ENCODE measurements at regions not wholly inside any gene's neighbourhood (a gene's known extent, or its start where the extent isn't known, plus 50 kb on each side); places are given as distances from the start of the nearest gene placed in this dataset.

DNA sequence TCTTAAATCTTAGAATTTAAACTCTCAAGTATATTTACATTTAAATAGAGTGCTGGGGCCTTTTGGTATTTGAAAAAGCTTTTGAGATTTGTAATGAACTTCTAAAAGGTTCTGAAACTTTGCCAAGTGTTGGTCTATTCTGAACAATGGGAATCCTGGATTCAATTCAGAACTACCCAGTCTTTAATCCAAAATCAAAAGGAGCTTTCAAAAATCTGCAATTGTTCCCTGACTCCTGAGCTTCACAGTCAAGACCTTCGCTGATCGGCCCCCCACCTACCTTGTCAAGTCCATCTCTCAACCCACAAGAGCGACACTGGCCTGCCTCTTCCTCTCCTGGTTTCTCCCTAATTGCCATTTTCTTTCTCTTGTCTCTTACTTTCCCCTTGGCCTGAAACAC is 666.1 kb upstream of the BOD1L1 start:
- TF ChIP-seq, protein P1, sequence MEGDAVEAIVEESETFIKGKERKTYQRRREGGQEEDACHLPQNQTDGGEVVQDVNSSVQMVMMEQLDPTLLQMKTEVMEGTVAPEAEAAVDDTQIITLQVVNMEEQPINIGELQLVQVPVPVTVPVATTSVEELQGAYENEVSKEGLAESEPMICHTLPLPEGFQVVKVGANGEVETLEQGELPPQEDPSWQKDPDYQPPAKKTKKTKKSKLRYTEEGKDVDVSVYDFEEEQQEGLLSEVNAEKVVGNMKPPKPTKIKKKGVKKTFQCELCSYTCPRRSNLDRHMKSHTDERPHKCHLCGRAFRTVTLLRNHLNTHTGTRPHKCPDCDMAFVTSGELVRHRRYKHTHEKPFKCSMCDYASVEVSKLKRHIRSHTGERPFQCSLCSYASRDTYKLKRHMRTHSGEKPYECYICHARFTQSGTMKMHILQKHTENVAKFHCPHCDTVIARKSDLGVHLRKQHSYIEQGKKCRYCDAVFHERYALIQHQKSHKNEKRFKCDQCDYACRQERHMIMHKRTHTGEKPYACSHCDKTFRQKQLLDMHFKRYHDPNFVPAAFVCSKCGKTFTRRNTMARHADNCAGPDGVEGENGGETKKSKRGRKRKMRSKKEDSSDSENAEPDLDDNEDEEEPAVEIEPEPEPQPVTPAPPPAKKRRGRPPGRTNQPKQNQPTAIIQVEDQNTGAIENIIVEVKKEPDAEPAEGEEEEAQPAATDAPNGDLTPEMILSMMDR (IDR thresholded peaks at IDR 0.05; ENCODE audit: low read depth, low read length) = no peak
- CTCF ChIA-PET = interaction anchor here (0.6 to 1.0 kb wide), 2 partner anchors 182 to 639 kb away, joined by 3 to 4 read pairs; no protein-coding TSS in a partner anchor
- Histone ChIP-seq H3K9me3 (ENCODE audit: control insufficient read depth, insufficient read depth, low read length) (no peaks in the 10 kb centered on the region), H3K27ac (ENCODE audit: low read depth, low read length) (no peak overlapping the region), H3K27me3 (ENCODE audit: control insufficient read depth, insufficient read depth, low read length) (no peaks in the 10 kb centered on the region), H3K4me3 (ENCODE audit: low read depth, low read length) (no peak overlapping the region)
- POLR2A ChIA-PET = no interaction called here
- no peak for DNase-seq (ENCODE audit: low read depth, low spot score)

DNA sequence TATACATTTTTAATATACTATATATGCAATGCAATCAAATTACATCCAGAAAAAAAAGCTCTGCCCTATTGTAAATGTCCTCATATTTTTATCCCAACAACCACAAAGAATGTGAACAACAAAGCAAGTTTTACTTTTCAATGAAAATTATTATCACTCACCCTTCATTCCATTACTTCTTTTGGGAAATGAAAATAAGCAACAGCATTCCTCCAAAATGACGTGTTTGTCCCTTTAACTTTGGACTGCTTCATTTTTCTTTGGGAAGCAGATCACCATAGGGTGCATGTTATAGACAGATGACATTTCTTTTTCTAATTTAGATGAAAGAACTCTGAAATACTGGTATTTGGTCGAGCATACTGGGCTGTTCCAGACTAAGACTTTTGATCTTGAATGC is 667.1 kb upstream of the BOD1L1 start:
- CTCF ChIA-PET = no interaction called here
- DNase-seq (ENCODE audit: low read depth, low spot score) = no peak
- Histone ChIP-seq H3K27me3 (ENCODE audit: control insufficient read depth, insufficient read depth, low read length) (no peaks in the 10 kb centered on the region), H3K4me3 (ENCODE audit: low read depth, low read length) (no peak overlapping the region), H3K9me3 (ENCODE audit: control insufficient read depth, insufficient read depth, low read length) (no peaks in the 10 kb centered on the region), H3K27ac (ENCODE audit: low read depth, low read length) (no peak overlapping the region)
- TF ChIP-seq, protein P1 (IDR thresholded peaks at IDR 0.05; ENCODE audit: low read depth, low read length) = no peak
- POLR2A ChIA-PET = no interaction called here

DNA sequence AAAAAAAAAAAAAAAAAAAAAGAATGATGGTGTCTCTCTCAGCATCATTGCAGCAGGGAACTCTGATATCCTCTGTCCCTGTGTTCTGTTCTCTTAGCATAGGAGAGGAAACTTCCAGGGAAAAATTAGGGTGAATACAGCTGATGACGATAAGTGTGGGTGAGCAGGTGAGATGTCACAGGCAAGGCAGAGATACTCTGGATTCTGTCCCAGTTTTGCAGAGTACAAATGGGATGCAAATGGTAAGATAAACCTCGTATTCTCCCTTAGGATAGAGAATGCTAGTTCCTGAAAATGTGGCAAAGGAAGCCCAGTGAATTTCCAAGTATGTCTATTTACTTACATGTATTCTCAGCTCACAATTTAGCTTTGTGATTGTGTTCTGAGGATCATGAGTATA is 671.6 kb upstream of the BOD1L1 start:
- no peak overlapping the region for H3K4me3 ChIP-seq (ENCODE audit: low read depth, low read length)
- CTCF ChIA-PET = no interaction called here
- no peaks in the 10 kb centered on the region for H3K9me3 ChIP-seq (ENCODE audit: control insufficient read depth, insufficient read depth, low read length)
- DNase-seq (ENCODE audit: low read depth, low spot score) = no peak
- POLR2A ChIA-PET = no interaction called here
- no peaks in the 10 kb centered on the region for H3K27me3 ChIP-seq (ENCODE audit: control insufficient read depth, insufficient read depth, low read length)
- no peak overlapping the region for H3K27ac ChIP-seq (ENCODE audit: low read depth, low read length)
- TF ChIP-seq, protein P1 (IDR thresholded peaks at IDR 0.05; ENCODE audit: low read depth, low read length) = no peak

DNA sequence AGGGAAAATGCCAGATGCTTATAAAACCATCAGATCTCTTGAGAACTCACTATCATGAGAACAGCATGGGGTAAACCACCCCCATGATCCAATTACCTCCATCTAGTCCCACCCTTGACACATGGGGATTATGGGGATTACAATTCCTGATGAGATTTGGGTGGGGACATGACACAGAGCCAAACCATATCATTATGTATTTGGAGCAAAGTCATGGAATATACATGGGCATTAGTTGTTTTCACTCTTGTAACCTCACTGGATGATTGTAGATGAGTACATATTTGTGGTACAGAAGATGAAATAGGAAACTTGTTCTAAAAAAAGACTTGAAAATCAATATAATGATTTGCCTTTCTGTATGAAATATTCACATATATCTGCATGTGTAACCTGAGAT is 674.5 kb upstream of the BOD1L1 start:
- CTCF ChIA-PET = no interaction called here
- POLR2A ChIA-PET = no interaction called here
- no peaks in the 10 kb centered on the region for H3K9me3 ChIP-seq (ENCODE audit: control insufficient read depth, insufficient read depth, low read length)
- no peak overlapping the region for H3K27ac ChIP-seq (ENCODE audit: low read depth, low read length)
- no peak overlapping the region for H3K4me3 ChIP-seq (ENCODE audit: low read depth, low read length)
- DNase-seq (ENCODE audit: low read depth, low spot score) = no peak
- H3K27me3 ChIP-seq (ENCODE audit: control insufficient read depth, insufficient read depth, low read length) = no peaks in the 10 kb centered on the region
- TF ChIP-seq, protein P1 (IDR thresholded peaks at IDR 0.05; ENCODE audit: low read depth, low read length) = no peak

DNA sequence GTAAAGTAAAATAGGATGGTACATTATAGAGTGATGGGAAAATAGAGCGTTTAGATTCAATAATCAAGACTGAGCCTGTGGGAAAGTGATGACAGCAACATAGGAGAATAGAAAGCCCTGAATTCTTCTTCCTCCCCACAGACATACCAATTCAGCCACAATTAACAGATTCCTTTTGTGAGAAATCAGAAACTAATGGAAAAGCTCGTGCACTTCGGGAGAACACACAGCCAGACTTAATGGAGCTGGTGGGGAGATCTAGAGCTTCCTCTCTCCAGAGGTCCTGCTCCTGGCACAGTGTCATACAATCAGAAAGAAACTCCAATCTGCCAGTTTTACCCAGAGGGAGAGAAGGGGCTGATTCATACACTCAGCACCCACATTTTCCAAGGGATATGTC is 676.3 kb upstream of the BOD1L1 start:
- Histone ChIP-seq H3K27ac (ENCODE audit: low read depth, low read length) (no peak overlapping the region), H3K27me3 (ENCODE audit: control insufficient read depth, insufficient read depth, low read length) (no peaks in the 10 kb centered on the region), H3K9me3 (ENCODE audit: control insufficient read depth, insufficient read depth, low read length) (no peaks in the 10 kb centered on the region), H3K4me3 (ENCODE audit: low read depth, low read length) (no peak overlapping the region)
- ChIA-PET CTCF (no interaction called here), POLR2A (no interaction called here)
- TF ChIP-seq, protein P1 (IDR thresholded peaks at IDR 0.05; ENCODE audit: low read depth, low read length) = no peak
- no peak for DNase-seq (ENCODE audit: low read depth, low spot score)
